Smooth muscle cell (in vitro differentiated cells): ENCODE measurements at regions not wholly inside any gene's neighbourhood (a gene's known extent, or its start where the extent isn't known, plus 50 kb on each side); places are given as distances from the start of the nearest gene placed in this dataset.

Source experiments
- DNase-seq: peaks from one replicate; lab custom pipeline; 2025; ENCODE audit not compliant: unreplicated experiment; lab: John Stamatoyannopoulos, UW
- H2AFZ ChIP-seq: fragments of 200-600 bp; sonication (generic); 2 replicates; pipeline ENCODE4 v1.6.0; 2016; ENCODE audit warnings: antibody characterized with exemption, low read depth, mild to moderate bottlenecking
- H3F3A ChIP-seq: fragments of 200-600 bp; sonication (generic); 2 replicates; pipeline ENCODE4 v1.6.0; 2017; ENCODE audit warnings: antibody characterized with exemption, low read depth
- H3K27ac ChIP-seq: fragments of 200-600 bp; sonication (generic); 2 replicates; pipeline ENCODE4 v1.5.1; 2016; ENCODE audit warnings: low read depth, mild to moderate bottlenecking
- H3K27me3 ChIP-seq: fragments of 200-600 bp; sonication (generic); 2 replicates; pipeline ENCODE4 v1.6.1; 2016; ENCODE audit warnings: low read depth, mild to moderate bottlenecking
- H3K36me3 ChIP-seq: fragments of 200-600 bp; sonication (generic); 2 replicates; pipeline ENCODE4 v1.5.1; 2016; ENCODE audit warnings: low read depth
- H3K4me1 ChIP-seq: fragments of 200-600 bp; sonication (generic); 2 replicates; pipeline ENCODE4 v1.5.1; 2016; ENCODE audit warnings: low read depth
- H3K4me2 ChIP-seq: fragments of 200-600 bp; sonication (generic); 2 replicates; pipeline ENCODE4 v1.6.0; 2016; ENCODE audit warnings: mild to moderate bottlenecking
- H3K4me3 ChIP-seq: fragments of 200-600 bp; sonication (generic); 2 replicates; pipeline ENCODE4 v1.5.1; 2016; ENCODE audit warnings: mild to moderate bottlenecking
- H3K79me2 ChIP-seq: fragments of 200-600 bp; sonication (generic); 2 replicates; pipeline ENCODE4 v1.6.0; 2016; ENCODE audit warnings: low read depth, mild to moderate bottlenecking
- H3K9ac ChIP-seq: fragments of 200-600 bp; sonication (generic); 2 replicates; pipeline ENCODE4 v1.6.0; 2016; ENCODE audit warnings: low read depth
- H3K9me3 ChIP-seq: fragments of 200-600 bp; sonication (generic); replicated peaks from 2 replicates; pipeline ENCODE4 v1.5.1; 2016; ENCODE audit warnings: low read depth
- H4K20me1 ChIP-seq: fragments of 200-600 bp; sonication (generic); 2 replicates; pipeline ENCODE4 v1.6.0; 2016; ENCODE audit warnings: low read depth
- CTCF ChIP-seq: fragments of 200-600 bp; sonication (generic); IDR thresholded peaks from 2 replicates; pipeline ENCODE4 v1.5.1; 2017; ENCODE audit warnings: borderline replicate concordance, mild to moderate bottlenecking, antibody characterized with exemption; ENCODE audit not compliant: insufficient read depth, poor library complexity, severe bottlenecking
- WGBS: methylation state at CpG from one replicate; pipeline ENCODE4 v1.1.7; 2016; ENCODE audit warnings: low lambda C conversion rate; 5-methylcytosine and 5-hydroxymethylcytosine counted together

- Histone ChIP-seq H3K36me3 (no peaks in the 10 kb centered on the region), H3F3A (no peaks in the 10 kb centered on the region), H3K9me3 (no peaks in the 10 kb centered on the region), H3K4me2 (no peak overlapping the region), H3K4me3 (no peak overlapping the region), H3K4me1 (no peaks in the 10 kb centered on the region), H3K79me2 (no peaks in the 10 kb centered on the region), H4K20me1 (no peaks in the 10 kb centered on the region), H3K27ac (no peak overlapping the region), H3K9ac (no peak overlapping the region), H3K27me3 (peaks cover 31% of the 10 kb centered on the region), H2AFZ (no peak overlapping the region)
- TF ChIP-seq CTCF = no peak
- 86% methylated on average over 8 of the region's 8 CpGs for WGBS
- no peak for DNase-seq
Observed at GRCh38 chr2:71807581-71808451, 339.8 kb downstream of the CYP26B1 start.

- H2AFZ ChIP-seq = no peak overlapping the region
- no peak overlapping the region for H3K27ac ChIP-seq
- no peaks in the 10 kb centered on the region for H3K4me1 ChIP-seq
- no peaks in the 10 kb centered on the region for H3K9me3 ChIP-seq
- H3K79me2 ChIP-seq = no peaks in the 10 kb centered on the region
- no peak overlapping the region for H3K4me2 ChIP-seq
- no peaks in the 10 kb centered on the region for H3F3A ChIP-seq
- WGBS = 79% methylated on average over 3 of the region's 3 CpGs
- H3K36me3 ChIP-seq = no peaks in the 10 kb centered on the region
- H3K9ac ChIP-seq = no peak overlapping the region
- H3K27me3 ChIP-seq = peaks cover 31% of the 10 kb centered on the region
- TF ChIP-seq CTCF = no peak
- DNase-seq = no peak
- no peak overlapping the region for H3K4me3 ChIP-seq
- H4K20me1 ChIP-seq = no peaks in the 10 kb centered on the region
Observed at GRCh38 chr2:71806432-71806831, 341.2 kb downstream of the CYP26B1 start.

- H3K79me2 ChIP-seq = no peaks in the 10 kb centered on the region
- H3F3A ChIP-seq = no peaks in the 10 kb centered on the region
- no peaks in the 10 kb centered on the region for H3K36me3 ChIP-seq
- no peak overlapping the region for H3K9ac ChIP-seq
- peaks cover 31% of the 10 kb centered on the region for H3K27me3 ChIP-seq
- H3K4me1 ChIP-seq = no peaks in the 10 kb centered on the region
- DNase-seq = no peak
- TF ChIP-seq CTCF = no peak
- H3K27ac ChIP-seq = no peak overlapping the region
- H3K4me3 ChIP-seq = no peak overlapping the region
- no peak overlapping the region for H3K4me2 ChIP-seq
- no peaks in the 10 kb centered on the region for H3K9me3 ChIP-seq
- no peaks in the 10 kb centered on the region for H4K20me1 ChIP-seq
- WGBS = 44% methylated on average over 3 of the region's 3 CpGs
- H2AFZ ChIP-seq = no peak overlapping the region
Observed at GRCh38 chr2:71804281-71804751, 343.3 kb downstream of the CYP26B1 start.

GRCh38 chr2:71803398-71803797 is 344.3 kb downstream of the CYP26B1 start:
- no peak overlapping the region for H3K4me3 ChIP-seq
- 56% methylated on average over 2 of the region's 2 CpGs for WGBS
- no peak overlapping the region for H3K4me2 ChIP-seq
- H2AFZ ChIP-seq = no peak overlapping the region
- peaks cover 27% of the 10 kb centered on the region for H3K27me3 ChIP-seq
- H3K36me3 ChIP-seq = no peaks in the 10 kb centered on the region
- no peaks in the 10 kb centered on the region for H3K79me2 ChIP-seq
- no peak for DNase-seq
- H3K4me1 ChIP-seq = no peaks in the 10 kb centered on the region
- H3K9ac ChIP-seq = no peak overlapping the region
- H3K27ac ChIP-seq = no peak overlapping the region
- H3F3A ChIP-seq = no peaks in the 10 kb centered on the region
- no peak for TF ChIP-seq CTCF
- no peaks in the 10 kb centered on the region for H3K9me3 ChIP-seq
- H4K20me1 ChIP-seq = no peaks in the 10 kb centered on the region
